ENCODE measurements at regions not wholly inside any gene's neighbourhood (a gene's known extent, or its start where the extent isn't known, plus 50 kb on each side); places are given as distances from the start of the nearest gene placed in this dataset.

- H3K36me3 ChIP-seq (ENCODE audit: control insufficient read depth in 2 of 3, insufficient read depth in 3 of 3, low read length in 3 of 3), result no peaks in the 10 kb centered on the region
- Mint-ChIP-seq H3K9me3 (peaks cover 0 to 6% (median 0%) of the 10 kb centered on the region in 11 donors), H3K36me3 (no peaks in the 10 kb centered on the region), H3K27ac (no peak overlapping the region), H3K4me3 (no peak overlapping the region), H3K27me3 (peaks cover 0 to 4% (median 0%) of the 10 kb centered on the region in 5 donors), H3K4me1 (no peaks in the 10 kb centered on the region)
- H3K9me3 ChIP-seq (ENCODE audit: control insufficient read depth in 2 of 3, low read length in 3 of 3), result no peaks in the 10 kb centered on the region
- intact Hi-C loops (cut with micrococcal nuclease), result no loop called here
- no peak overlapping the region for H3K27ac ChIP-seq (ENCODE audit: low read depth, low read length)
- ATAC-seq (no peak), DNase-seq (no peak)
- CTCF ChIA-PET, result no interaction called here
- no peaks in the 10 kb centered on the region for H3K27me3 ChIP-seq (ENCODE audit: control insufficient read depth in 2 of 2, insufficient read depth in 2 of 2, low read length in 2 of 2)
- H3K4me3 ChIP-seq (ENCODE audit: low read length), result no peak overlapping the region
- POLR2A ChIA-PET, result no interaction called here
- no peaks in the 10 kb centered on the region for H3K4me1 ChIP-seq (ENCODE audit: control insufficient read depth in 2 of 2, insufficient read depth in 2 of 2, low read length in 2 of 2)
Measured at GRCh38 chr3:5739299-5739935, 551.9 kb downstream of the EDEM1 start.

- H3K27ac Mint-ChIP-seq, result no peak overlapping the region
- no peak for ATAC-seq
- peaks cover 0 to 4% (median 0%) of the 10 kb centered on the region in 5 donors for H3K27me3 Mint-ChIP-seq
- no peaks in the 10 kb centered on the region for H3K4me1 ChIP-seq (ENCODE audit: control insufficient read depth in 2 of 2, insufficient read depth in 2 of 2, low read length in 2 of 2)
- H3K4me3 Mint-ChIP-seq, result no peak overlapping the region
- no peak overlapping the region for H3K4me3 ChIP-seq (ENCODE audit: low read length)
- no peaks in the 10 kb centered on the region for H3K36me3 Mint-ChIP-seq
- no peak for DNase-seq
- H3K36me3 ChIP-seq (ENCODE audit: control insufficient read depth in 2 of 3, insufficient read depth in 3 of 3, low read length in 3 of 3), result no peaks in the 10 kb centered on the region
- ChIA-PET POLR2A (no interaction called here), CTCF (no interaction called here)
- H3K27ac ChIP-seq (ENCODE audit: low read depth, low read length), result no peak overlapping the region
- no peaks in the 10 kb centered on the region for H3K9me3 ChIP-seq (ENCODE audit: control insufficient read depth in 2 of 3, low read length in 3 of 3)
- H3K9me3 Mint-ChIP-seq, result peaks cover 0 to 6% (median 0%) of the 10 kb centered on the region in 11 donors
- intact Hi-C loops (cut with micrococcal nuclease), result no loop called here
- H3K4me1 Mint-ChIP-seq, result no peaks in the 10 kb centered on the region
- H3K27me3 ChIP-seq (ENCODE audit: control insufficient read depth in 2 of 2, insufficient read depth in 2 of 2, low read length in 2 of 2), result no peaks in the 10 kb centered on the region
Measured at GRCh38 chr3:5739949-5740348, 552.4 kb downstream of the EDEM1 start.

GRCh38 chr3:5741017-5741416 lies 553.5 kb downstream of the EDEM1 start:
- CTCF ChIA-PET, result no interaction called here
- peaks cover 0 to 5% (median 0%) of the 10 kb centered on the region in 5 donors for H3K27me3 Mint-ChIP-seq
- peaks cover 0 to 6% (median 0%) of the 10 kb centered on the region in 11 donors for H3K9me3 Mint-ChIP-seq
- Histone ChIP-seq H3K4me3 (ENCODE audit: low read length) (no peak overlapping the region), H3K27me3 (ENCODE audit: control insufficient read depth in 2 of 2, insufficient read depth in 2 of 2, low read length in 2 of 2) (no peaks in the 10 kb centered on the region), H3K36me3 (ENCODE audit: control insufficient read depth in 2 of 3, insufficient read depth in 3 of 3, low read length in 3 of 3) (no peaks in the 10 kb centered on the region), H3K4me1 (ENCODE audit: control insufficient read depth in 2 of 2, insufficient read depth in 2 of 2, low read length in 2 of 2) (no peaks in the 10 kb centered on the region), H3K27ac (ENCODE audit: low read depth, low read length) (no peak overlapping the region), H3K9me3 (ENCODE audit: control insufficient read depth in 2 of 3, low read length in 3 of 3) (no peaks in the 10 kb centered on the region)
- POLR2A ChIA-PET, result no interaction called here
- no peak for ATAC-seq
- H3K36me3 Mint-ChIP-seq, result no peaks in the 10 kb centered on the region
- H3K27ac Mint-ChIP-seq, result no peak overlapping the region
- intact Hi-C loops (cut with micrococcal nuclease), result no loop called here
- H3K4me3 Mint-ChIP-seq, result no peak overlapping the region
- H3K4me1 Mint-ChIP-seq, result no peaks in the 10 kb centered on the region
- DNase-seq, result no peak

GRCh38 chr3:5750091-5750490 lies 562.6 kb downstream of the EDEM1 start:
- Histone ChIP-seq H3K27me3 (ENCODE audit: control insufficient read depth in 2 of 2, insufficient read depth in 2 of 2, low read length in 2 of 2) (no peaks in the 10 kb centered on the region), H3K4me3 (ENCODE audit: low read length) (no peak overlapping the region), H3K9me3 (ENCODE audit: control insufficient read depth in 2 of 3, low read length in 3 of 3) (no peaks in the 10 kb centered on the region), H3K4me1 (ENCODE audit: control insufficient read depth in 2 of 2, insufficient read depth in 2 of 2, low read length in 2 of 2) (no peaks in the 10 kb centered on the region), H3K27ac (ENCODE audit: low read depth, low read length) (no peak overlapping the region), H3K36me3 (ENCODE audit: control insufficient read depth in 2 of 3, insufficient read depth in 3 of 3, low read length in 3 of 3) (no peaks in the 10 kb centered on the region)
- H3K36me3 Mint-ChIP-seq, result no peaks in the 10 kb centered on the region
- CTCF ChIA-PET, result no interaction called here
- no peak for ATAC-seq
- no peak overlapping the region for H3K27ac Mint-ChIP-seq
- H3K27me3 Mint-ChIP-seq, result peaks cover 0 to 5% (median 0%) of the 10 kb centered on the region in 5 donors
- H3K9me3 Mint-ChIP-seq, result peaks cover 0 to 18% (median 1%) of the 10 kb centered on the region in 11 donors
- DNase-seq, result no peak
- intact Hi-C loops (cut with micrococcal nuclease), result no loop called here
- POLR2A ChIA-PET, result no interaction called here
- H3K4me3 Mint-ChIP-seq, result no peak overlapping the region
- H3K4me1 Mint-ChIP-seq, result no peaks in the 10 kb centered on the region

- DNase-seq, result no peak
- Mint-ChIP-seq H3K27me3 (no peaks in the 10 kb centered on the region), H3K4me3 (no peak overlapping the region), H3K9me3 (peaks cover 0 to 20% (median 1%) of the 10 kb centered on the region in 11 donors), H3K4me1 (no peaks in the 10 kb centered on the region), H3K36me3 (no peaks in the 10 kb centered on the region), H3K27ac (no peak overlapping the region)
- no peaks in the 10 kb centered on the region for H3K27me3 ChIP-seq (ENCODE audit: control insufficient read depth in 2 of 2, insufficient read depth in 2 of 2, low read length in 2 of 2)
- H3K4me1 ChIP-seq (ENCODE audit: control insufficient read depth in 2 of 2, insufficient read depth in 2 of 2, low read length in 2 of 2), result no peaks in the 10 kb centered on the region
- no peak overlapping the region for H3K4me3 ChIP-seq (ENCODE audit: low read length)
- no peaks in the 10 kb centered on the region for H3K36me3 ChIP-seq (ENCODE audit: control insufficient read depth in 2 of 3, insufficient read depth in 3 of 3, low read length in 3 of 3)
- POLR2A ChIA-PET, result no interaction called here
- CTCF ChIA-PET, result no interaction called here
- H3K27ac ChIP-seq (ENCODE audit: low read depth, low read length), result no peak overlapping the region
- intact Hi-C loops (cut with micrococcal nuclease), result no loop called here
- no peaks in the 10 kb centered on the region for H3K9me3 ChIP-seq (ENCODE audit: control insufficient read depth in 2 of 3, low read length in 3 of 3)
- no peak for ATAC-seq
Measured at GRCh38 chr3:5750874-5751640, 563.5 kb downstream of the EDEM1 start.

- Mint-ChIP-seq H3K27me3 (peaks cover 0 to 6% (median 0%) of the 10 kb centered on the region in 5 donors), H3K36me3 (no peaks in the 10 kb centered on the region), H3K4me3 (no peak overlapping the region), H3K9me3 (peaks cover 0 to 19% (median 2%) of the 10 kb centered on the region in 11 donors), H3K27ac (no peak overlapping the region), H3K4me1 (peaks cover 0 to 1% (median 0%) of the 10 kb centered on the region in 7 donors)
- no peak for DNase-seq
- peak; percentile 42 for ATAC-seq
- intact Hi-C loops (cut with micrococcal nuclease), result no loop called here
- no peak overlapping the region for H3K4me3 ChIP-seq (ENCODE audit: low read length)
- H3K27ac ChIP-seq (ENCODE audit: low read depth, low read length), result no peak overlapping the region
- no peaks in the 10 kb centered on the region for H3K36me3 ChIP-seq (ENCODE audit: control insufficient read depth in 2 of 3, insufficient read depth in 3 of 3, low read length in 3 of 3)
- ChIA-PET CTCF (no interaction called here), POLR2A (no interaction called here)
- no peaks in the 10 kb centered on the region for H3K9me3 ChIP-seq (ENCODE audit: control insufficient read depth in 2 of 3, low read length in 3 of 3)
- no peaks in the 10 kb centered on the region for H3K4me1 ChIP-seq (ENCODE audit: control insufficient read depth in 2 of 2, insufficient read depth in 2 of 2, low read length in 2 of 2)
- H3K27me3 ChIP-seq (ENCODE audit: control insufficient read depth in 2 of 2, insufficient read depth in 2 of 2, low read length in 2 of 2), result no peaks in the 10 kb centered on the region
Measured at GRCh38 chr3:5754602-5755001, 567.1 kb downstream of the EDEM1 start.

GRCh38 chr3:5756443-5756842 lies 568.9 kb downstream of the EDEM1 start:
- H3K27me3 ChIP-seq (ENCODE audit: control insufficient read depth in 2 of 2, insufficient read depth in 2 of 2, low read length in 2 of 2), result no peaks in the 10 kb centered on the region
- ChIA-PET CTCF (no interaction called here), POLR2A (no interaction called here)
- H3K9me3 Mint-ChIP-seq, result peaks cover 0 to 10% (median 0%) of the 10 kb centered on the region in 11 donors
- H3K4me1 Mint-ChIP-seq, result peaks cover 0 to 1% (median 0%) of the 10 kb centered on the region in 7 donors
- no peaks in the 10 kb centered on the region for H3K9me3 ChIP-seq (ENCODE audit: control insufficient read depth in 2 of 3, low read length in 3 of 3)
- peaks cover 0 to 6% (median 0%) of the 10 kb centered on the region in 5 donors for H3K27me3 Mint-ChIP-seq
- no peaks in the 10 kb centered on the region for H3K36me3 Mint-ChIP-seq
- no peaks in the 10 kb centered on the region for H3K36me3 ChIP-seq (ENCODE audit: control insufficient read depth in 2 of 3, insufficient read depth in 3 of 3, low read length in 3 of 3)
- no peaks in the 10 kb centered on the region for H3K4me1 ChIP-seq (ENCODE audit: control insufficient read depth in 2 of 2, insufficient read depth in 2 of 2, low read length in 2 of 2)
- no peak for ATAC-seq
- intact Hi-C loops (cut with micrococcal nuclease), result no loop called here
- DNase-seq, result no peak
- H3K27ac Mint-ChIP-seq, result no peak overlapping the region
- no peak overlapping the region for H3K27ac ChIP-seq (ENCODE audit: low read depth, low read length)
- H3K4me3 ChIP-seq (ENCODE audit: low read length), result no peak overlapping the region
- no peak overlapping the region for H3K4me3 Mint-ChIP-seq

All from naive thymus-derived CD4-positive, alpha-beta T cell (primary cell).